SK-N-SH (cell line): ENCODE measurements at regions not wholly inside any gene's neighbourhood (a gene's known extent, or its start where the extent isn't known, plus 50 kb on each side); places are given as distances from the start of the nearest gene placed in this dataset.

ENCODE experiments used
- ELF1 ChIP-seq: IDR thresholded peaks from 2 replicates; pipeline ENCODE4 v1.4.0; 2012
- TAF1 ChIP-seq: IDR thresholded peaks from 2 replicates; pipeline ENCODE4 v1.6.1; 2012; ENCODE audit warnings: low read depth, mild to moderate bottlenecking, low read length, moderate library complexity, borderline replicate concordance

DNA sequence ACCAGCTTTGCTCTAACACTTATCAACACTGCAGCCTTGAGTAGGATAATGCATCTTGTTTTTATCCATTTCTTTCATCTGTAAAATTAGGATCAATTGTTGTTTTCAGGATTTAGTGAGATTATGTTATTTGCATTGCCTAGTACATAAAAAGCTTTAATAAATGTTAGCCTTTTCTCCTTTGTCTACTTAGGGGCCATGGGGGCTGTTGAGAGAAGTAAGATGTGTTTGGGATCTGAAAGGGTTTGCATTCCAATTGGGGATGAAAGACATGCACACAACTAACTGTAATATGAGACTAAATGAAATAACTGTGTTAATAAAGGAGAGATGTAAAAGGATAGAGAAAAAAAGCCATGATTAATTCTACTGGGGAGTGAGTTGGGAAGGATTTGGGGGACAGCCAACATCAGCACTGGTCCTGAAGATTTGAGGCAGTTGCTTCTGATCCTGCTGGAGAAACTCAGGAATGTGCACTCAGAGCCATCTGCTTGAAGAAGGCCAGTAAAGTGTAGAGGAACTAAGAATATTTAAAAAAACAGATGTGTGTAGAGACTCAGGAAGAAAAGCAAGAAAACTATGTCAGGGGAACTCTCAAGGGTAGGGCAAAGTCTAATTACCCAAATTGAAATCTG, 236.3 kb downstream of the OLFM4 start:
- TF ChIP-seq ELF1 (no peak), TAF1 (no peak)
